GM23338 (cell line): ENCODE measurements at regions not wholly inside any gene's neighbourhood (a gene's known extent, or its start where the extent isn't known, plus 50 kb on each side); places are given as distances from the start of the nearest gene placed in this dataset.

Experiments
- ATAC-seq: fragments of 200-7000 bp; cut with Tn5 transposase; 3 replicates; pipeline ENCODE4 v1.9.1; 2020
- DNase-seq: peaks from one replicate; pipeline ENCODE4 v3.0.0-alpha.2; 2015; ENCODE audit warnings: low spot score
- H2AFZ ChIP-seq: fragments of 200-600 bp; sonication (generic); 2 replicates; pipeline ENCODE4 v1.8.0; 2016; ENCODE audit warnings: antibody characterized with exemption, mild to moderate bottlenecking, moderate library complexity
- H3F3A ChIP-seq: fragments of 200-600 bp; sonication (generic); replicated peaks from 2 replicates; pipeline ENCODE4 v1.8.0; 2017; ENCODE audit warnings: antibody characterized with exemption, mixed run types, low read depth
- H3K27ac ChIP-seq: fragments of 200-600 bp; sonication (generic); 2 replicates; pipeline ENCODE4 v1.6.1; 2016; ENCODE audit warnings: low read depth
- H3K27me3 ChIP-seq: fragments of 200-600 bp; sonication (generic); 2 replicates; pipeline ENCODE4 v1.8.0; 2016; ENCODE audit warnings: mild to moderate bottlenecking, mixed run types, moderate library complexity; ENCODE audit not compliant: insufficient read depth
- H3K36me3 ChIP-seq: fragments of 200-600 bp; sonication (generic); 2 replicates; pipeline ENCODE4 v1.8.0; 2016; ENCODE audit warnings: mild to moderate bottlenecking; ENCODE audit not compliant: insufficient read depth
- H3K4me1 ChIP-seq: fragments of 200-600 bp; sonication (generic); 2 replicates; pipeline ENCODE4 v1.8.0; 2016; ENCODE audit warnings: mild to moderate bottlenecking, moderate library complexity; ENCODE audit not compliant: insufficient read depth
- H3K4me2 ChIP-seq: fragments of 200-600 bp; sonication (generic); 2 replicates; pipeline ENCODE4 v1.7.1; 2017; ENCODE audit warnings: mixed run types
- H3K4me3 ChIP-seq: fragments of 200-600 bp; sonication (generic); 2 replicates; pipeline ENCODE4 v1.6.1; 2016; ENCODE audit warnings: mixed run types
- H3K79me2 ChIP-seq: fragments of 200-600 bp; sonication (generic); replicated peaks from 2 replicates; pipeline ENCODE4 v1.8.0; 2017; ENCODE audit warnings: mild to moderate bottlenecking; ENCODE audit not compliant: insufficient read depth
- H3K9me2 ChIP-seq: fragments of 200-600 bp; sonication (generic); 2 replicates; pipeline ENCODE4 v1.8.0; 2017; ENCODE audit not compliant: insufficient read depth
- H4K20me1 ChIP-seq: fragments of 200-600 bp; sonication (generic); replicated peaks from 2 replicates; pipeline ENCODE4 v1.8.0; 2017; ENCODE audit warnings: mild to moderate bottlenecking; ENCODE audit not compliant: insufficient read depth
- H3K27ac Mint-ChIP-seq: 2 replicates; pipeline ENCODE4 v1.8.0; 2020; ENCODE audit warnings: inconsistent platforms, mild to moderate bottlenecking, moderate library complexity, mixed read lengths
- H3K27me3 Mint-ChIP-seq: 3 replicates; pipeline ENCODE4 v1.8.0; 2022; ENCODE audit warnings: low read depth, mild to moderate bottlenecking, moderate library complexity, mixed read lengths, inconsistent platforms; ENCODE audit not compliant: insufficient read depth, poor library complexity
- H3K36me3 Mint-ChIP-seq: 3 replicates; pipeline ENCODE4 v1.8.0; 2021; ENCODE audit warnings: low read depth, mild to moderate bottlenecking, inconsistent platforms, moderate library complexity, mixed read lengths
- H3K4me1 Mint-ChIP-seq: 3 replicates; pipeline ENCODE4 v1.8.0; 2020; ENCODE audit warnings: mild to moderate bottlenecking, inconsistent platforms, mixed read lengths
- H3K4me3 Mint-ChIP-seq: 3 replicates; pipeline ENCODE4 v1.8.0; 2021; ENCODE audit warnings: moderate library complexity, mild to moderate bottlenecking, inconsistent platforms, mixed read lengths
- H3K9me3 Mint-ChIP-seq: 3 replicates; pipeline ENCODE4 v1.8.0; 2020; ENCODE audit warnings: moderate library complexity, mild to moderate bottlenecking, inconsistent platforms, mixed read lengths
- CREB1 ChIP-seq: fragments of 250-450 bp; sonication (Bioruptor Pico); IDR thresholded peaks from 2 replicates; pipeline ENCODE4 v1.5.0; 2020; ENCODE audit warnings: low read depth, mild to moderate bottlenecking, moderate library complexity
- EZH2 ChIP-seq: fragments of 200-600 bp; sonication (generic); IDR thresholded peaks from one replicate; pipeline ENCODE4 v1.8.0; 2017; ENCODE audit warnings: antibody characterized with exemption, mild to moderate bottlenecking, low read depth; ENCODE audit not compliant: unreplicated experiment
- EZH2phosphoT487 ChIP-seq: fragments of 200-600 bp; sonication (generic); IDR thresholded peaks from one replicate; pipeline ENCODE4 v1.8.1; 2018; ENCODE audit warnings: antibody characterized with exemption; ENCODE audit not compliant: unreplicated experiment
- JUNB ChIP-seq: IDR thresholded peaks from one replicate; pipeline ENCODE4 v1.6.1; 2016; ENCODE audit warnings: antibody characterized with exemption; ENCODE audit not compliant: unreplicated experiment
- NANOG ChIP-seq: IDR thresholded peaks from 2 replicates; pipeline ENCODE4 v1.6.1; 2016; ENCODE audit warnings: antibody characterized with exemption, borderline replicate concordance
- POLR2AphosphoS5 ChIP-seq: IDR thresholded peaks from 2 replicates; pipeline ENCODE4 v1.6.1; 2016; ENCODE audit warnings: antibody characterized with exemption, low read depth
- STAT1 ChIP-seq: IDR thresholded peaks from one replicate; pipeline ENCODE4 v1.6.1; 2016; ENCODE audit warnings: antibody characterized with exemption; ENCODE audit not compliant: unreplicated experiment
- ZNF114 ChIP-seq: fragments of 250-450 bp; sonication (Bioruptor Pico); IDR thresholded peaks from 2 replicates; pipeline ENCODE4 v1.5.0; 2020; ENCODE audit warnings: mild to moderate bottlenecking, moderate library complexity
- ZNF331 ChIP-seq: fragments of 250-450 bp; sonication (Bioruptor Pico); IDR thresholded peaks from 2 replicates; pipeline ENCODE4 v1.5.0; 2020; ENCODE audit warnings: low read depth, mild to moderate bottlenecking, moderate library complexity
- TF ChIP-seq, protein P1 (sequence below): IDR thresholded peaks from 2 replicates; pipeline ENCODE4 v1.6.1; 2016; ENCODE audit warnings: antibody characterized with exemption
- TF ChIP-seq, protein P2 (sequence below), 2 experiments: fragments of 200-600 bp in 1 of 2; sonication (generic) in 1 of 2; conservative IDR thresholded peaks; 2 replicates each; pipeline versions ENCODE4 v1.5.1 to v1.6.1; 2016 to 2017; ENCODE audit warnings: antibody characterized with exemption in 2 of 2, low read depth in 2 of 2, mild to moderate bottlenecking in 2 of 2, moderate library complexity in 1 of 2
- TF ChIP-seq, protein P3 (sequence below): fragments of 250-450 bp; sonication (Bioruptor Pico); IDR thresholded peaks from 2 replicates; pipeline ENCODE4 v1.5.0; 2020; ENCODE audit warnings: mild to moderate bottlenecking, moderate library complexity
- TF ChIP-seq, protein P4 (sequence below): IDR thresholded peaks from one replicate; pipeline ENCODE4 v1.6.1; 2018; ENCODE audit warnings: antibody characterized with exemption; ENCODE audit not compliant: unreplicated experiment

DNA sequence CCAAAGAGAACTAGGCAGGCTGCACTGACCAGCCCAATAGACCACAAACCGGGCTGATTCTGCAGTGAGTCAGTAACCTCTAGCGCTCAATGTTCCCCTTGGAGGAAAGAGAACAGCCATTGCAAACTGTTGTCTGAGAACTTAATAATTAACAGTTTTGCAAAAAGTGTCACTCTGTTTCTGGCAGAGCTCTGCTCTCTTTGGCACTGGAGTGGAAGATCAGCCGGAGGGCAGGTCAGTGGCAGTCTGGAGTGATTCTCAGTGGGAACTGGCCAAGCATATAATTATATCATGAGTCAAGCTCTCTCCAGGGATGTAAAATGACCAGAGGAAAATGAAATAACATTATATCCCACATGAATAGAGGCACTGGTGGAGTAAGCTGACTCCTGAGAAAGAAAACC, 238.3 kb downstream of the HLX start:
- no peak overlapping the region for H3K27ac Mint-ChIP-seq
- TF ChIP-seq ZNF114 (CRISPR knock-in tag) (no peak), CREB1 (CRISPR knock-in tag) (no peak), EZH2phosphoT487 (no peak), JUNB (no peak), STAT1 (no peak), EZH2 (no peak), ZNF331 (no peak), POLR2AphosphoS5 (no peak), NANOG (no peak)
- TF ChIP-seq, protein P1, sequence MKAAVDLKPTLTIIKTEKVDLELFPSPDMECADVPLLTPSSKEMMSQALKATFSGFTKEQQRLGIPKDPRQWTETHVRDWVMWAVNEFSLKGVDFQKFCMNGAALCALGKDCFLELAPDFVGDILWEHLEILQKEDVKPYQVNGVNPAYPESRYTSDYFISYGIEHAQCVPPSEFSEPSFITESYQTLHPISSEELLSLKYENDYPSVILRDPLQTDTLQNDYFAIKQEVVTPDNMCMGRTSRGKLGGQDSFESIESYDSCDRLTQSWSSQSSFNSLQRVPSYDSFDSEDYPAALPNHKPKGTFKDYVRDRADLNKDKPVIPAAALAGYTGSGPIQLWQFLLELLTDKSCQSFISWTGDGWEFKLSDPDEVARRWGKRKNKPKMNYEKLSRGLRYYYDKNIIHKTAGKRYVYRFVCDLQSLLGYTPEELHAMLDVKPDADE = no peak
- TF ChIP-seq, protein P2, sequence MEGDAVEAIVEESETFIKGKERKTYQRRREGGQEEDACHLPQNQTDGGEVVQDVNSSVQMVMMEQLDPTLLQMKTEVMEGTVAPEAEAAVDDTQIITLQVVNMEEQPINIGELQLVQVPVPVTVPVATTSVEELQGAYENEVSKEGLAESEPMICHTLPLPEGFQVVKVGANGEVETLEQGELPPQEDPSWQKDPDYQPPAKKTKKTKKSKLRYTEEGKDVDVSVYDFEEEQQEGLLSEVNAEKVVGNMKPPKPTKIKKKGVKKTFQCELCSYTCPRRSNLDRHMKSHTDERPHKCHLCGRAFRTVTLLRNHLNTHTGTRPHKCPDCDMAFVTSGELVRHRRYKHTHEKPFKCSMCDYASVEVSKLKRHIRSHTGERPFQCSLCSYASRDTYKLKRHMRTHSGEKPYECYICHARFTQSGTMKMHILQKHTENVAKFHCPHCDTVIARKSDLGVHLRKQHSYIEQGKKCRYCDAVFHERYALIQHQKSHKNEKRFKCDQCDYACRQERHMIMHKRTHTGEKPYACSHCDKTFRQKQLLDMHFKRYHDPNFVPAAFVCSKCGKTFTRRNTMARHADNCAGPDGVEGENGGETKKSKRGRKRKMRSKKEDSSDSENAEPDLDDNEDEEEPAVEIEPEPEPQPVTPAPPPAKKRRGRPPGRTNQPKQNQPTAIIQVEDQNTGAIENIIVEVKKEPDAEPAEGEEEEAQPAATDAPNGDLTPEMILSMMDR (conservative IDR thresholded peaks at IDR 0.05; ENCODE audit: low read depth in 2 of 2) = no peak
- TF ChIP-seq, protein P3, sequence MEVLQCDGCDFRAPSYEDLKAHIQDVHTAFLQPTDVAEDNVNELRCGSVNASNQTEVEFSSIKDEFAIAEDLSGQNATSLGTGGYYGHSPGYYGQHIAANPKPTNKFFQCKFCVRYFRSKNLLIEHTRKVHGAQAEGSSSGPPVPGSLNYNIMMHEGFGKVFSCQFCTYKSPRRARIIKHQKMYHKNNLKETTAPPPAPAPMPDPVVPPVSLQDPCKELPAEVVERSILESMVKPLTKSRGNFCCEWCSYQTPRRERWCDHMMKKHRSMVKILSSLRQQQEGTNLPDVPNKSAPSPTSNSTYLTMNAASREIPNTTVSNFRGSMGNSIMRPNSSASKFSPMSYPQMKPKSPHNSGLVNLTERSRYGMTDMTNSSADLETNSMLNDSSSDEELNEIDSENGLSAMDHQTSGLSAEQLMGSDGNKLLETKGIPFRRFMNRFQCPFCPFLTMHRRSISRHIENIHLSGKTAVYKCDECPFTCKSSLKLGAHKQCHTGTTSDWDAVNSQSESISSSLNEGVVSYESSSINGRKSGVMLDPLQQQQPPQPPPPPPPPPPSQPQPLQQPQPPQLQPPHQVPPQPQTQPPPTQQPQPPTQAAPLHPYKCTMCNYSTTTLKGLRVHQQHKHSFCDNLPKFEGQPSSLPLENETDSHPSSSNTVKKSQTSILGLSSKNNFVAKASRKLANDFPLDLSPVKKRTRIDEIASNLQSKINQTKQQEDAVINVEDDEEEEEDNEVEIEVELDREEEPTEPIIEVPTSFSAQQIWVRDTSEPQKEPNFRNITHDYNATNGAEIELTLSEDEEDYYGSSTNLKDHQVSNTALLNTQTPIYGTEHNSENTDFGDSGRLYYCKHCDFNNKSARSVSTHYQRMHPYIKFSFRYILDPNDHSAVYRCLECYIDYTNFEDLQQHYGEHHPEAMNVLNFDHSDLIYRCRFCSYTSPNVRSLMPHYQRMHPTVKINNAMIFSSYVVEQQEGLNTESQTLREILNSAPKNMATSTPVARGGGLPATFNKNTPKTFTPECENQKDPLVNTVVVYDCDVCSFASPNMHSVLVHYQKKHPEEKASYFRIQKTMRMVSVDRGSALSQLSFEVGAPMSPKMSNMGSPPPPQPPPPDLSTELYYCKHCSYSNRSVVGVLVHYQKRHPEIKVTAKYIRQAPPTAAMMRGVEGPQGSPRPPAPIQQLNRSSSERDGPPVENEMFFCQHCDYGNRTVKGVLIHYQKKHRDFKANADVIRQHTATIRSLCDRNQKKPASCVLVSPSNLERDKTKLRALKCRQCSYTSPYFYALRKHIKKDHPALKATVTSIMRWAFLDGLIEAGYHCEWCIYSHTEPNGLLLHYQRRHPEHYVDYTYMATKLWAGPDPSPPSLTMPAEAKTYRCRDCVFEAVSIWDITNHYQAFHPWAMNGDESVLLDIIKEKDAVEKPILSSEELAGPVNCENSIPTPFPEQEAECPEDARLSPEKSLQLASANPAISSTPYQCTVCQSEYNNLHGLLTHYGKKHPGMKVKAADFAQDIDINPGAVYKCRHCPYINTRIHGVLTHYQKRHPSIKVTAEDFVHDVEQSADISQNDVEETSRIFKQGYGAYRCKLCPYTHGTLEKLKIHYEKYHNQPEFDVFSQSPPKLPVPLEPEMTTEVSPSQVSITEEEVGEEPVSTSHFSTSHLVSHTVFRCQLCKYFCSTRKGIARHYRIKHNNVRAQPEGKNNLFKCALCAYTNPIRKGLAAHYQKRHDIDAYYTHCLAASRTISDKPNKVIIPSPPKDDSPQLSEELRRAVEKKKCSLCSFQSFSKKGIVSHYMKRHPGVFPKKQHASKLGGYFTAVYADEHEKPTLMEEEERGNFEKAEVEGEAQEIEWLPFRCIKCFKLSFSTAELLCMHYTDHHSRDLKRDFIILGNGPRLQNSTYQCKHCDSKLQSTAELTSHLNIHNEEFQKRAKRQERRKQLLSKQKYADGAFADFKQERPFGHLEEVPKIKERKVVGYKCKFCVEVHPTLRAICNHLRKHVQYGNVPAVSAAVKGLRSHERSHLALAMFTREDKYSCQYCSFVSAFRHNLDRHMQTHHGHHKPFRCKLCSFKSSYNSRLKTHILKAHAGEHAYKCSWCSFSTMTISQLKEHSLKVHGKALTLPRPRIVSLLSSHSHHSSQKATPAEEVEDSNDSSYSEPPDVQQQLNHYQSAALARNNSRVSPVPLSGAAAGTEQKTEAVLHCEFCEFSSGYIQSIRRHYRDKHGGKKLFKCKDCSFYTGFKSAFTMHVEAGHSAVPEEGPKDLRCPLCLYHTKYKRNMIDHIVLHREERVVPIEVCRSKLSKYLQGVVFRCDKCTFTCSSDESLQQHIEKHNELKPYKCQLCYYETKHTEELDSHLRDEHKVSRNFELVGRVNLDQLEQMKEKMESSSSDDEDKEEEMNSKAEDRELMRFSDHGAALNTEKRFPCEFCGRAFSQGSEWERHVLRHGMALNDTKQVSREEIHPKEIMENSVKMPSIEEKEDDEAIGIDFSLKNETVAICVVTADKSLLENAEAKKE (CRISPR knock-in tag) = no peak
- TF ChIP-seq, protein P4, sequence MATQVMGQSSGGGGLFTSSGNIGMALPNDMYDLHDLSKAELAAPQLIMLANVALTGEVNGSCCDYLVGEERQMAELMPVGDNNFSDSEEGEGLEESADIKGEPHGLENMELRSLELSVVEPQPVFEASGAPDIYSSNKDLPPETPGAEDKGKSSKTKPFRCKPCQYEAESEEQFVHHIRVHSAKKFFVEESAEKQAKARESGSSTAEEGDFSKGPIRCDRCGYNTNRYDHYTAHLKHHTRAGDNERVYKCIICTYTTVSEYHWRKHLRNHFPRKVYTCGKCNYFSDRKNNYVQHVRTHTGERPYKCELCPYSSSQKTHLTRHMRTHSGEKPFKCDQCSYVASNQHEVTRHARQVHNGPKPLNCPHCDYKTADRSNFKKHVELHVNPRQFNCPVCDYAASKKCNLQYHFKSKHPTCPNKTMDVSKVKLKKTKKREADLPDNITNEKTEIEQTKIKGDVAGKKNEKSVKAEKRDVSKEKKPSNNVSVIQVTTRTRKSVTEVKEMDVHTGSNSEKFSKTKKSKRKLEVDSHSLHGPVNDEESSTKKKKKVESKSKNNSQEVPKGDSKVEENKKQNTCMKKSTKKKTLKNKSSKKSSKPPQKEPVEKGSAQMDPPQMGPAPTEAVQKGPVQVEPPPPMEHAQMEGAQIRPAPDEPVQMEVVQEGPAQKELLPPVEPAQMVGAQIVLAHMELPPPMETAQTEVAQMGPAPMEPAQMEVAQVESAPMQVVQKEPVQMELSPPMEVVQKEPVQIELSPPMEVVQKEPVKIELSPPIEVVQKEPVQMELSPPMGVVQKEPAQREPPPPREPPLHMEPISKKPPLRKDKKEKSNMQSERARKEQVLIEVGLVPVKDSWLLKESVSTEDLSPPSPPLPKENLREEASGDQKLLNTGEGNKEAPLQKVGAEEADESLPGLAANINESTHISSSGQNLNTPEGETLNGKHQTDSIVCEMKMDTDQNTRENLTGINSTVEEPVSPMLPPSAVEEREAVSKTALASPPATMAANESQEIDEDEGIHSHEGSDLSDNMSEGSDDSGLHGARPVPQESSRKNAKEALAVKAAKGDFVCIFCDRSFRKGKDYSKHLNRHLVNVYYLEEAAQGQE = no peak
- H3K4me1 ChIP-seq = no peaks in the 10 kb centered on the region
- H3K27me3 Mint-ChIP-seq = no peaks in the 10 kb centered on the region
- H3F3A ChIP-seq = no peaks in the 10 kb centered on the region
- H3K4me2 ChIP-seq = no peak overlapping the region
- H3K4me3 Mint-ChIP-seq = no peak overlapping the region
- DNase-seq (no peak), ATAC-seq (no peak)
- H3K9me2 ChIP-seq = peaks cover 2% of the 10 kb centered on the region; the same call in 1 of the 2 replicates
- no peaks in the 10 kb centered on the region for H4K20me1 ChIP-seq
- no peaks in the 10 kb centered on the region for H3K27me3 ChIP-seq
- no peak overlapping the region for H3K27ac ChIP-seq
- no peaks in the 10 kb centered on the region; the same call in 2 of the 3 replicates for H3K4me1 Mint-ChIP-seq
- H3K79me2 ChIP-seq = no peaks in the 10 kb centered on the region
- no peak overlapping the region for H2AFZ ChIP-seq
- peaks cover 2% of the 10 kb centered on the region; the same call in 2 of the 3 replicates for H3K9me3 Mint-ChIP-seq
- no peaks in the 10 kb centered on the region for H3K36me3 ChIP-seq
- no peak overlapping the region for H3K4me3 ChIP-seq
- H3K36me3 Mint-ChIP-seq = no peaks in the 10 kb centered on the region
